Neural progenitor cell (in vitro differentiated cells): ENCODE measurements at regions not wholly inside any gene's neighbourhood (a gene's known extent, or its start where the extent isn't known, plus 50 kb on each side); places are given as distances from the start of the nearest gene placed in this dataset.

ENCODE experiments used
- EZH2phosphoT487 ChIP-seq: fragments of 200-600 bp; sonication (generic); IDR thresholded peaks from 2 replicates; pipeline ENCODE4 v1.6.1; 2017; ENCODE audit warnings: antibody characterized with exemption
- TF ChIP-seq, protein P1 (sequence below): fragments of 200-600 bp; sonication (generic); IDR thresholded peaks from 2 replicates; pipeline ENCODE4 v1.5.1; 2017; ENCODE audit warnings: antibody characterized with exemption, mild to moderate bottlenecking

DNA sequence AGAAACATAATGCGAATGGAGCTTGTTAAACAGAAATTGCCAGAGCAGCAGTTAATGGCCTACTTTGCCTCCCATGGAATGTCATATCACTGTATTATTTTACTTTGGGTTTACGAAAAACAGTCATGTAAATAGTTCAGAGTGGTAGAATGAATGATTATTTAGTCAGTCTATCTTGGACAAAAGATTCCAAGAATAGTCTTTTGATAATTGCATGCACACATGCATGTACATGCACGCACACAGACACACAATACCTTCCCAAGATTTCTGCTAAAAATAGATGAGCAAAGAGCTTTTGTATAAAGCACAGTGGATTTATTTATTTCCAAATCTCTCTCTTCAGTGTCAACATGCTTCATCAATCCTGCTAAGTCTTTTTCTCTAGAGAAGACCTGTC lies 800.7 kb downstream of the DIPK2A start:
- TF ChIP-seq EZH2phosphoT487 = no peak
- TF ChIP-seq, protein P1, sequence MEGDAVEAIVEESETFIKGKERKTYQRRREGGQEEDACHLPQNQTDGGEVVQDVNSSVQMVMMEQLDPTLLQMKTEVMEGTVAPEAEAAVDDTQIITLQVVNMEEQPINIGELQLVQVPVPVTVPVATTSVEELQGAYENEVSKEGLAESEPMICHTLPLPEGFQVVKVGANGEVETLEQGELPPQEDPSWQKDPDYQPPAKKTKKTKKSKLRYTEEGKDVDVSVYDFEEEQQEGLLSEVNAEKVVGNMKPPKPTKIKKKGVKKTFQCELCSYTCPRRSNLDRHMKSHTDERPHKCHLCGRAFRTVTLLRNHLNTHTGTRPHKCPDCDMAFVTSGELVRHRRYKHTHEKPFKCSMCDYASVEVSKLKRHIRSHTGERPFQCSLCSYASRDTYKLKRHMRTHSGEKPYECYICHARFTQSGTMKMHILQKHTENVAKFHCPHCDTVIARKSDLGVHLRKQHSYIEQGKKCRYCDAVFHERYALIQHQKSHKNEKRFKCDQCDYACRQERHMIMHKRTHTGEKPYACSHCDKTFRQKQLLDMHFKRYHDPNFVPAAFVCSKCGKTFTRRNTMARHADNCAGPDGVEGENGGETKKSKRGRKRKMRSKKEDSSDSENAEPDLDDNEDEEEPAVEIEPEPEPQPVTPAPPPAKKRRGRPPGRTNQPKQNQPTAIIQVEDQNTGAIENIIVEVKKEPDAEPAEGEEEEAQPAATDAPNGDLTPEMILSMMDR = no peak
